RPMI8226 (cell line): ENCODE measurements at regions not wholly inside any gene's neighbourhood (a gene's known extent, or its start where the extent isn't known, plus 50 kb on each side); places are given as distances from the start of the nearest gene placed in this dataset.
A peak's percentile ranks its signal among the peaks of the same experiment; 100 is the strongest.

ENCODE experiments used
- DNase-seq: peaks from one replicate; pipeline ENCODE4 v3.0.0-alpha.2; 2015

DNA sequence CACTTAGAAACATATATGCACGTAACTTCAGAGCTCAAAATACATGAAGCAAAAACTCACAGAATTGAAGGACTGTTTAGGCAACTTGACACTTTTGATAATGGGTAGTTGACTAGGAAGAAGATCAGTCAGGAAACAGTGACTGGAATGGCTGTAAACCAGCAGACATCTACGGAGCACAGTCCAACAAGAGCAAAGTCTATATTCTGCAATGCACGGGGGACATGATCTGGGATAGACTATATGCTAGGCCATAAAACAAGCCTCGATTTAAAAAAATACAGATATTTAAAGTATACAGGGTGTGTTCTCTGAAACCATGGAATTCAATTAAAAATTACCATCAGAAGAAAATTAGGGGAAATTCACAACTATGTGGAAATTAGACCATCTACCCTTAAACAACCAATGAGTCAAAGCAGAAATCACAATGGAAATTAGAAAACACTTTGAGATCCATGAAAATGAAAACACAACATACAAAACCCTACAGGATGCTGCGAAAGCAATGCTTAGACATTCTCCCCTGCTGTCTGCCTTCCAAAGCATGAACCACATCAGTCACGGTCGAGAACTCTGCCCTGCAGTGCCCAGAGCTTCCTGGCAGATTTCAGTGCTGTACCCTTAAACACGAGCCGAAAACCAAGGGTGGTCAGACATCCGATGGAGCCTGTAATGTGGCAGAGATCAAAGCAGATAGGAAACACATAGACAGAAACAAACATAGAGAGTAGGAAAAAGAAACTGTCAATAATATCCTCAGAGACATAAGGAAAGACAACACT is 651.9 kb upstream of the HS6ST1 start:
- DNase-seq: no peak

DNA sequence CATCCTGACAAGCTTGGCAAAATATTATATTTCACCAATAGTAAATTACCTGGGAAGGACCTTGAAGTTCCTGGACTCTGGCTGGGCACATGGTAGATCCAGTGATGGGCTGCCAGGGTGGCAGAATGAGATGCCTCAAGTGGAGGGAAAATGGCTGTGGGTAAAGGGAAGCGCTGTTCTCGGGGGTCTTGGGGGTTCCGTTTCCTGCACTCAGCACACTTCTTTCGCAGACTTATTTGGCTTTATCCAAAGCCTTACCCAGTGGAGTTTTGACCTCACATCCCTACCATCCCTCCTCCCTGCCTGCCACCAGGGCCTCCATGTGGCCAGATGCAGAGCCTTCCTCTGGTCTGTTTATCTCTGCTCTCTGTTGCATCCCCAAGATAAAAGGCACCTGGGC is 654.9 kb upstream of the HS6ST1 start:
- DNase-seq: no peak

DNA sequence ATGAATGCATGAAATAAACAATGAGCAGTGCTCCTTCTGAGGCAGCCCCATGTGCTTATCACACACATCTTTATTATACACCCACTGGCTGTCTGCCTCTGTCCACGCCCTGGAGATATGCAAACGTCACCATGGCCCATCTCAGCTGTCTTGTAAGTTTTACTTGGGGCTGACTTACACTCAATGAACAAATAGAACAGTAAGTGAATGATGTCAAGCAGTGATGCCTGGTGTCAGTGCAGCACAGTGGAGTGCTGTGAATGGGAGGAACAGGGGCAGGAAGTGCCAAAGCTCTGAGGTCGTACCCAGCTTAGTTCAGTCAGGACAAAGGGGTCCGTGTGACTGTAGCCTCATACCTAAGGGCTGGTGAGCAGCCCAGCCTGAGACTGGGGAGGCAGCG is 659.5 kb upstream of the HS6ST1 start:
- DNase-seq: no peak

DNA sequence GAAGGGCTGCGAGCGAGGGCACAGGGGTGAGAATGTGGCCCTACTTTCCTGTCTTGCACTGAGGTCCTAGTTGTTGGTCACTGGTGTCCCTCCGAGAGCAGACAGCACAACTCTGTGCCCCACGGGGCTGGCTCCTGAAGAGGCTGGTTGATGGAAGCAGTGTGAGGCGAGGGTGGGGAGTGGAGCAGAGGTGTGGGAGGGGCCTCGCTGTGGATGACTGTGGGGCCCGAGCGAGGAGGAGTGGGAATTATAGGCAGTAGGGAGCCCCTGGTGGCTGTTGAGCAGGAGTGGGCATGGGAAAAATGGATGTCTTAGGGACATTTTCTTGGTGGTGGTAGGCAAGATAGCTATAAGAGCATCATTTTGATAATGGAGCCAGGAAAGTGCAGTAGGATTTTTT is 660.5 kb upstream of the HS6ST1 start:
- no peak for DNase-seq

DNA sequence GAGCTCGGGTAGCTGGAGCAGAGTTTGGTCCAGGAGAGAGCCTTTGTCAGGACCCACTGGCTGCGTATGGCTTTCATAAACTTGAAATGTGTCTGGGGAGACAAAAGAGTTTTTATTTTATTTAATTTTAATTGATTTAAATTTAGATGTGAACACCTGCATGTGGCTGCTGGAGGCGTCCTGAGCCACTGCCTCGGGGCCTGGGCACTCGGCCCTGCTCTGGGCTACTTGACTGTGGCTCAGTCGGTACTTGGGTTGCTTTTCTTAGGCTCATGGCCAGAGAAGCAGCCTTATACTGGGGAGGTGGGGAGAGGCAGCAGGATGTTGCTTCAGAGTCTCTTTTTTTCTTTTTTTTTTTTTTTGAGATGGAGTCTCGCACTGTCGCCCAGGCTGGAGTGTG is 661.8 kb upstream of the HS6ST1 start:
- no peak for DNase-seq

DNA sequence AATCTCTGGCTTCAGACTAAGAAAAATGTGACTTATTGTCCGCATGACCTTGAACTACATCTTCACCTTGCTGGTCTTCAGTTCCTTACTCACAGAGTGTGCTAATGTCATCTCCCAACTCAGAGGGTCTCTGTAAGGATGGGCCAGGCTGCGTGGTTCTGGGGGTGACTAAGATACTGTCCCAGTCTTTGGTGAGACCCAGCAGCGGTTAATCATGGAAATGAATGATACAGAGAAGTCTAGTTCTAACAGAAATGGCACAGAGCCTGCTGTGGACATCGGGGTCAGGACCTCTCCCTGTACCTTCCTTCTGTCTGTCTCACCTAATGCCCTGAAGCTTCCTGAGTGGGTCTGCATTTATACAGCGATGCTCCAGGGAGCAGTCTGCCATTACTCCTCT is 662.7 kb upstream of the HS6ST1 start:
- no peak for DNase-seq

DNA sequence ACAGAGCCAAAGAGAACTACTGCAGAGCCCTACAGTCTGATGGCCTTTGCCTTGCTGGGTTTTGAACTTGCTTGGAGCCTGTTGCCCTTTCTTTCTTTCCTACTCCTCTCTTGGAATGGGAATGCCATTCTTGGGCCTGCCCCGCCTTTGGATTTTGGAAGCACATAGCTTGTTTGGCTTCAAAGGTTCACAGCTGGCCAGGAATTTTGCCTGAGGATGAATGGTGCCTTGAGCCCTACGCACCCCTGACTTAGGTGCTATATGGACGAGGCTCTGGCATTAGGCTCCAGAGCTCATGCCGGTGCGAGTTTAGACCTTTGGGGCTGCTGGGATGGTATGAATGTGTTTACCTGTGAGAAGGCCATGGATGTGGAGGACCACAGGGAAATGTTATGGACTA is 663.3 kb upstream of the HS6ST1 start:
- DNase-seq: no peak

DNA sequence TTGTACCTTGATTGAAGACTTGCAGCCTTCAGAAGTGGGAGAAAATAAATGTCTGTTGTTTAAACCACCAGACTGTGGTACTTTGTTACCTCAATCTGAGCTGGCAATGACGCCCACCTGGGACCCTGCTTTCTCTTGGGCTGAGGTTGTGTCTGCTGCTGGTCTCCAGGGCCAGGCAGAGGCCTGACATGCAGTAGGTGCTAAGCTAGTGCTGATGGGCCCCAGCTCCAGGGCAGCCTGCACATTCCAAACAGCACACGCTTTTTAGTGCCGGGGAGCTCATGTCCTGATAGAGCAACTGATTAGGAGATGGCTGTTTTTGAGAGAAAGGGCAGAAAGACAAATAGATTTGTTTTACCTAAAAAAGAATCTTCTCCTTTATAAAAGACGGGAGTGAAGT is 664.0 kb upstream of the HS6ST1 start:
- DNase-seq: no peak

DNA sequence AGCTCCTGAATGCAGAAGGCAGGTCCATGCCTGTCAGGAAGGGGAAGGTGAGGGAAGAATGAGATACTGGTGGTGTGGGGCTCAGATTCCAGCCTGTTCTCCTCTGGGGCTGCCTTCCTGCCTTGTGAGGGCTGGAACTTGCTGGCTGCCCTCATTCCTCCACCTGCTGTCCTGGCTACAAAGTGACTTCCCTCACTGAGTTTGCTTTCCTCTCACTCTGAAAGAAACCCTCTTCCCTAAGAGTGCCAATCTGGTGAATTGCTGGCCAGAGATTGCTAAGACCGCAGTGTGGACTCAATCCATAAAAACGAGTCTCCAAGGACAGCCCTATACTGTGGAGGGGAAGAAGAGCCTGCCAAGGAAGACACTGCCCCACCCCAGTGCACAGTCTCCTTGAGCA is 664.4 kb upstream of the HS6ST1 start:
- no peak for DNase-seq

DNA sequence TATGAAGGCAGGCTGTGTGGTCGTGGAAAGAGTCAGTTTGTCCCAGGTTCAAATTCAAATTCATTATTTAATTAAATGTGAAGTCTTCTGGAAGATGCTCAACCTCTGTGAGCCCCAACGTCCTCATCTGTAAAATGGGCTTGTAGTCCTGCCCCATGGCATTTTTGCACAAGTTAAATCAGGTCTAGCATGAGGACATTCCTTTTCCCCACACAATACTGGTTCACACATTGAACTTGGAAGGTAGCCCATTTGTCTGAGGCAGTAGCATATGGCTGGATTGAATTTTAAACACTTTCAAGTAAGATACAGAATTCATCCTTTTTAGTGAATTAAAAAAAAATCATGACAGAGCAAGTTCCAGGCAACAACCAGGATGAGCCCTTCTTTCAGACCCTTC is 665.4 kb upstream of the HS6ST1 start:
- no peak for DNase-seq

DNA sequence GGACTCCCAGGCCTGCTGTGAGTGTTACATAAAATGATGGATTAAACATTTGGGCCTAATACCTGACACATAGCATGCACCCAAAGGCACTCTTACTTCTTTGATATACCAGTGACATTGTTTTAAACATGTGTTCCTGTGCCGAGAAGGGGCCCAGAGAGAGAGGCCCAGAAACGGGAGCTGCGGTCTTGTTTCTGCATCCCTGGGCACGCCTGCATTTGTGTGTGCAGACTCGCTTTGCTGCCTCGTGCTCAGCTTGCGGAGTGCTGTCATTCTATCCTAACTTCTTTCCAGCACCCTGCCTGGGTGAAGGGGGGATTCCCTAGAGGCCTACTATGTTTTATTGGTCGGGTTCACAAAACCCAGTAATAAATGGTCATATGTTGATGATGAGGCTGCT is 666.2 kb upstream of the HS6ST1 start:
- no peak for DNase-seq

DNA sequence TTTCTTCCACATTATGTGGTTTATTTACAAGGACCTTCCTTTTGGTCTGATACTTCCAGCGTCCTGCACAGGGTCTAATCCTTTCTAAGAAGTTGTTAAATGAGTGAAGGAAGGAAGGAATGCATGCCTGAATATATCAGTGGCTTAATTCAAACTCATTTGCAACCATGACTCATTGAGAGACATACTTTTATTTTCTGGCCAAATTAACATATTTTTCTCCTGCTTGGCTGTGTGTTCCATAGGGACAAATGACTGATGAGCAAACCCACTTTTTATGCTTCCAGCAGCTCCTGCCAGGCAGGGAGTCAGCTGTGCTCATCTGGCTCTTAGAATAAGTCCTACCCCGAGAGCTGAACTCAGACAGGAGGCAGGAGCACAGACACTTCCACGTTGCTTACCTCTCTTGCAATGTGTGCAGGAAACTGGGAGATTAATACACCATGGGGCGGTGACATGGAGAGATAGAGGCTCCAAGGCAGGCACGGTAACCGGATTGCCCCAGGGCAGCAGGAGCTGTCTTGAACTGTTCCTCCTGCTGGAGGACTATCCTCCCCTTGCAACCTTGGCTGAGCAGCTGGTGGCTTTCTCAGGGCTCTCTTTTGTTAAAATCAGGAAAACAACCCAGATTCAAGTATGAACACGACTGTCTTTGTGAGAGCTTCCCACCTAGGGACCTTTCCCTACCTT is 667.5 kb upstream of the HS6ST1 start:
- no peak for DNase-seq

DNA sequence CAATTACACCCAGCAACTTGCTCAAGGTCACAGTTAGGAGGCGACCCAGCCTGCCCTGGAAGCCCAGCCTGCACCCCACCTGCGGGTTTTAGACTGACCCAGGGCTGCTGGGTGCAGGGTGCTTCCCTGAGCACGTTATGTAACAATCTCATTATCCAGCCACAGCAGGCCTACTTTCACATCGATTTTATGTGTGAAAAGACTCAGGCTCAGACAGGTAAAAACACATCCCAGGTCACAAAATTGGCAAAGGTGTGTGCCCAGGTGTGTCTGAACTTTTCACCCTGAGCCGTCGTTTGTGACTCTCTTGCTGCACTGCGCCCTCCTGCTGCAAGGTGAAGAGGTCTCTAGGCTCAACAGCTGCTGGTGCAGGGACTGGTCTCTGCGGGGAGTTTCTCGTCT is 668.2 kb upstream of the HS6ST1 start:
- DNase-seq: peak; percentile 13

DNA sequence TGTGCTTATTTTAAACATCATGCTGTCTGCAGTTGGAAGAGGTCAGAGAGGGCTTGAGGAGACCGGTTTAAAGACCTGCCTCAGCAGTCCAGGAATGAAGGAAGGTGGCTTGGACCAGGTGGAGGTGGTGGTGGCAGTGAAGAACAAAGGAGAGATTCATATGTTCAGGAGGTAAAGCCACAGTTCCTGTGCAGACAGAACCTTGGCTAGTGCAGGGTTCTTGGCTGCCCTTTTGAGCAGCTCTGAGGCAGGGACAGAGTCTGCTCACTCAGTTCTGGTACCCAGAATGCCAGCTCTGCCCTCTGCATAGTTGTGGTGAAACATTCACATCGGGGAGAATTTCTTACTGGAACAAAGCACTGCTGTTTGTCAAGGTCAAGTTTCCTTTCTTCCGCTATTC is 669.7 kb upstream of the HS6ST1 start:
- no peak for DNase-seq

DNA sequence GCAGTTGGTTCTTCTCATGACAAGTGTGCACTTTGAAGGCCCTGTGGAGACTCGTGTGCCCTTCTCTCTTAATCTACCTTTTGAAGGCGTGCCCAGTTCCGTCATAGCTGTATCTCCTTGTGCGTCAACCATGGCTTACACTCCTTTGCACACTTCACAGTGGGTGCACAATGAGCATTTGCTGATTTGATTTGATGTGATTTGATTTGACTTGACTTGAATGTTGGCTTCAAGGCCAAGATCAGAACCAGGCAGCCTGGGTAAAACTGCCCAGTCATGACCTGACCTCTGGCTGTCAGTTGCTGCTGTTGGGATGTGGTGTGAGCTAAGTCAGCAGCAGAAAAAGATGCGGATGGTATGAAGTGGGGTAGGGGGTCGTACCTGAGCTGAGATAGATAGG is 670.3 kb upstream of the HS6ST1 start:
- DNase-seq: no peak

DNA sequence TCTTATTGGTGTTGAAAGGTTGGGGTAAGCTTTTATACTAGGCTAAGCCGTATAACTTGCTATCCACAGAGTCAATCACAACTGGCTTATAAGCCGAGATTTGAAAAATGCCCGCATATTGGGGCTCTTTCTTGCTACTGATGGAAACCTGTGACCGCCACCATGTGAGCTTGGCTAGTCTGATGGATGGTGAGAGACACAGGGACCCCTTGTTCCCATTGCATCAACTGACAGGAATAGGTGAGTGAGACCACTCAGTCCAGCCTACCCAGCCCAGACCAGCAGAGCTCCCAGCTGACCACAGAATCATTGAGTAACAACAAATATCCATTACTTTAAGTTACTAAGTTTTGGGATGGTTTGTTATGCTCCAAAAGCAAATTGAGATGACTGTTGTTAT is 676.4 kb upstream of the HS6ST1 start:
- DNase-seq: no peak

DNA sequence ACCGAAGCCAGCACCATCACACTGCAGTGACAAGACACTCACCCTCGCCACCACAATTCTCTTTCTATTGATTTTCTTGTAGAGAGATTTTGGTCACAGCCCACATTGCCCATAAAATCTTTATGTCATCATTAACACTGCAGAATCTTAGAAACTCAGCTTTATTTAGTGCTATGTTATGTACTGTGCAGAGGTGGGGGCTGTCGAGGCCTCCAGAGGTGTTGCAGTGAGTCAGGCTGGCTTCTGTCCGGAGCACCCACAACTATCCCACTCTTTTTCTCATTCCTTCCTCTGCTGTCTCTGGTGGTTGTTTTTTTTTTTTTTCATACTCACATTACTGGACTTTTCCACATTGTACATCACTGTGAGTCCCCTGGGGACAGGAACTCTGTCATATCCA is 677.4 kb upstream of the HS6ST1 start:
- DNase-seq: no peak

DNA sequence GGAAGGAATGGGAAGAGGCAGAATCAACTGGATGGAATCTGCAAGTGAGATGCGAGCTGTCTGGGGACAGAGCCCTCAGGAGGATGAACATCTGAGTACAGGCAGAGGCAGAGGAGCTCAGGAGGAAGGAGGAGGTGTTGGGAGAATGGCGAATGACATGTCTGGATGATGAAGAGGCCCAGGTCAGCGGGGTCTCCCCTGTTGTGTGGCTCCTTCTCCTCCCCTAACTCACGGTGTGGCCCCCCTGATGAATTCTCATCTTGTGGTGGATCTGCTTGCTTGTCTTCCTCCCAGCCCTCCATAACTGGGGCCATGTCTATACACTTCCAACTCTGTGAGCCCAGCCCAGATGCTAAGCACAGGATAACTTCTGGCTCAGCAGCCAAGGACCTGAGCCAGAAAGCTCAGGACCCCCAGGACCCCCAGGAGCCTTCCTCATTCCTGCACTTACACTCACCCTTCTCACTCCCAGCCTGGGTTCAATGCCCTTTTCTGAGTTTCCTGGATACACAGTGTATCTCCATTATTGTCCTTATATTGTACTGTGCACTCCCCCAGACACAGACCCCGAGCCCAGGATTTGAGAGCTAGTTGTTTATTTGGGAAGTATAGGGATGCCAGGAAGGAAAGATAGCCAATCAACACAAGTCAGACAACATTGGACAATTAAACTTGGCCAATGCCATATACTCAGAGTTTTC is 678.6 kb upstream of the HS6ST1 start:
- DNase-seq: no peak

DNA sequence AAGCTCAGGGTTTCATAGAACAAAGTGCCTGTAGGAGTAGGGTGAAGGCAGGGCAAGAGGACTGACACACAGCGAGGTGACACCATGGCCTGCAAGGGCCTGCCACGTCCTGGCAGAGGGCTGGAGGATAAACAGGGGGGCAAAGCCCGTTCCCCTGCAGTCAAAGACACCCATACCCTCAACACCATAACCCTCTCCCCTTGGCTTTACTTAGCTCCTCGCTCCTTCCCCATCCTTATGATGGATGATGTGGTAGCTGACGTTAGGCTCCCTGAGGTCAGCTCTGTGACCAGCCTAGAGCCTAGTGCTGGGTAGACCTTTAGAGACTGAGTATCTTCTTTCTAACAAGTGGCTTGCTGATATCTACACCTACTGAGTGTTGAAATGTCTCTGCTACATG is 683.3 kb upstream of the HS6ST1 start:
- DNase-seq: no peak

DNA sequence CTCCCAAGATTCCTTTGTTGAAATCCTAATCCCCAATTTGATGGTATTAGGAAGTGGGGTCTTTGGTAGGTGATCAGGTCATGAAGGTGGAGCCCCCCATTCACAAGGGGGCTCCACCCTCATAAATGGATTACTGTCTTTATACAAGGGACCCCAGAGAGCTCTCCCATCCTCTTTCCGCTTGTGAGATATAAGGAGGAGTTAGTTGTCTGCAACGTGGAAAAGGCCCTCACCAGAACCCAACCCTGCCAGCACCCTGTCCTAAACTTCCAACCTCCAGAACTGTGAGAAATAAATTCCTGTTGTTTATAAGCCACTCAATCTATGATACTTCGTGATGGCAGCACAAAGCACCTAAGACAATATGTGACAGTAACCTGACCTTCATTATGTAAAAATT is 684.1 kb upstream of the HS6ST1 start:
- DNase-seq: no peak

DNA sequence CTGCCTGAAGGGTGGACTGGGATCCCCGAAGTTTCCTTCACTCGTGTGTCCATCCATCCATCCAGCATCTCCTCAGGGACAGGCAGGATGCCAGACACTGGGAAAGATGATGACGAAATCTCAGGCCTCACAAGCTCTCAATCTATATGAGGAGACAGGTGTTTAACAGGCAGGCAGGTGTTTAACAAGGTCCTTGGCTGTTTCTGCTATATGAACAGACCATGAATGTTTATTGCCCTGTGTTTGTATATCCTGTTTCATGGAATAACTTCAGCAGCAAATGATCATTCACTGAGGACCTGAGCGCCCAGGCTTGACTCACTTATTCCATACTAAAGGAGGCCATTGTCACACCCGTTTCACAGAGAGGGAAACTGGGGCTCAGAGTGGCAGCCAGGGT is 685.8 kb upstream of the HS6ST1 start:
- no peak for DNase-seq

DNA sequence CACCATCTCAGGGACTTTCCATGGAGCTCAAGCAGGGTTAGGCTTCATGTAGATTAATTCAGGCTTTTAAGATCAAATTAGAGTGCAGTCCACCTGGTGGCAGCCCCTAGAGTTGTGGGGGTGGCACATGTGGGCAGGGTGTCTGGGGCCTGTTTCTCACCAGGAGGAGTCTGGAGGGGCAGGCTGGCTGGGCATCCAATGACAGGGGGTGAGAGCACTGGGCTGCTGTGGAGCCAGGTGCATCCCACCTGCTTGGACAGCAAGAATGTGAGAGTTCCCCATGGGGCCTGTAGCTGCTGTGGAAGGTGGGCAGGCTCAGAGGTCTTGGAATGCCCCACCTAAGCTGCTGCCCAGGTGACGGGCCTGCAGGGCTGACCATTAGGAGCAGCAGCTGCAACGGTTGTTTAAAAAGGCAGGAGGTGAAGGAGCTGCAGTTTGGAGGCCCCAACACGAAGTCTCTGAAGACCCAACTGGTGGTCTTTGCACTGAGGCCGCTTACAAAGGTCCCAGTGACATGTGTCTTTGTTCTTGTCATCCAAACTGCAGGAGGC is 686.3 kb upstream of the HS6ST1 start:
- no peak for DNase-seq

DNA sequence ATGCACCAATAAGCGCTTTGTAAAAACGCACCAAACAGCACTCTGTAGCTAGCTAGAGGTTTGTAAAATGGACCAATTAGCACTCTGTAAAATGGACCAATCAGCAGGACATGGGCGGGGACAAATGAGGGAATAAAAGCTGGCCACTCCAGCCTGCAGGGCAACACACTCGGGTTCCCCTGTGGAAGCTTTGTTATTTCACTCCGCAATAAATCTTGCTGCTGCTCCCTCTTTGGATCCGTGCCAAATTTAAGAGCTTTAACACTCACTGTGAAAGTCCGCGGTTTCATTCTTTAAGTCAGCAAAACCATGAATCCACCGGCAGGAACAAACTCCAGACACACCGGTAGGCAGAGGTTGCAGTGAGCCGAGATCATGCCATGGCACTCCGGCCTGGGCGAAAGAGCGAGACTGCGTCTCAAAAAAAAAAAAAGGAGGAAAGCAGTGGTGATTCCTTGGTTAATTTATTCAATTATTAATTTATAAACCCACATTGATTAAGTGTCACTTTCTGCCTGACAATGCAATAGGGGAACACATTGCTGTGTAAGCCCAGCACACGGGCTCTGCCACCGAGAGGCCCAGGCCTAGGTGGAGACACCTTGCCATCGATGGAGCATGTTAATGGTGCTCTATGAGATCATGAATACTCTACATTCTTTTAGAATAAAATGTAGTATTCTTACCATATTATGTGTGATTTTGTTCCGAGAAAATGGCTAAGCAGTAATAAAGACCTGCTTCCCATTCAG is 687.6 kb upstream of the HS6ST1 start:
- peak; percentile 69 for DNase-seq
